Gastrocnemius medialis (tissue), 4 donors: ENCODE measurements at regions not wholly inside any gene's neighbourhood (a gene's known extent, or its start where the extent isn't known, plus 50 kb on each side); places are given as distances from the start of the nearest gene placed in this dataset.

Experiments used
- CTCF ChIP-seq, 5 experiments: fragments of 450-650 bp in 3 of 5; fragments of 200-600 bp in 2 of 5; sonication (generic) in 2 of 5; IDR thresholded peaks in 4 of 5; conservative IDR thresholded peaks in 1 of 5; 1 replicate in 4 of 5; 2 replicates in 1 of 5; pipeline ENCODE4 v1.5.1; 2016 to 2019; ENCODE audit warnings: antibody characterized with exemption in 5 of 5, mild to moderate bottlenecking in 3 of 5, moderate library complexity in 3 of 5
- POLR2A ChIP-seq, 2 donors: fragments of 450-650 bp; IDR thresholded peaks; one replicate each; pipeline ENCODE4 v1.6.1; 2017; ENCODE audit warnings: antibody characterized with exemption in 2 of 2, mild to moderate bottlenecking in 2 of 2, moderate library complexity in 2 of 2

GRCh38 chr5:133861161-133861737 lies 107.2 kb downstream of the C5orf15 start:
- TF ChIP-seq POLR2A (IDR thresholded peaks at IDR 0.05), result no peak
- no peak for TF ChIP-seq CTCF (IDR thresholded peaks at IDR 0.05 in 4 of 5, conservative IDR thresholded peaks at IDR 0.05 in 1 of 5)
